GM19467 (cell line): ENCODE measurements at regions not wholly inside any gene's neighbourhood (a gene's known extent, or its start where the extent isn't known, plus 50 kb on each side); places are given as distances from the start of the nearest gene placed in this dataset.

Experiments used
- ATAC-seq: cut with Tn5 transposase; IDR thresholded peaks from one replicate; pipeline ENCODE4 v1.9.1; 2021; ENCODE audit warnings: mild to moderate bottlenecking, moderate library complexity; ENCODE audit not compliant: unreplicated experiment

GRCh38 chr17:15112846-15113617 is 152.1 kb downstream of the PMP22 start:
- ATAC-seq = no peak

DNA sequence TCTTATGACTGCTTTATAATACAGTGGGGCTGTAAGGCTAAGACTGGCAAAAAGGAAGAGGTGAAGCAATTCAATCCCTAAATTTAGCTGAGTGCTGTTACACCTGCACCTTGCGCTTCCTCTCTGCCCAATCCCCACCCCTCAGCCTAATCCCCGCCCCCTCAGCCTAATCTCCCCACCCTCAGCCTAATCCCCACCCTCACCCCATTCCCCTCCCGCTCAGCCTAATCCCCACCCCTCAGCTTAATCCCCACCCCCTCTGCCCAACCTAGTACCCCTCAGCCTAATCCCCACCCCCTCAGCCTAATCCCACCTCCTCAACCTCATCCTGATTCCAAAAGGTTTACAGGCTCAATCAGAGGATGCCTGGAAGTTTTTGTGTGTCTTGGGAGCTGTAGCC is 155.5 kb downstream of the PMP22 start:
- no peak for ATAC-seq

DNA sequence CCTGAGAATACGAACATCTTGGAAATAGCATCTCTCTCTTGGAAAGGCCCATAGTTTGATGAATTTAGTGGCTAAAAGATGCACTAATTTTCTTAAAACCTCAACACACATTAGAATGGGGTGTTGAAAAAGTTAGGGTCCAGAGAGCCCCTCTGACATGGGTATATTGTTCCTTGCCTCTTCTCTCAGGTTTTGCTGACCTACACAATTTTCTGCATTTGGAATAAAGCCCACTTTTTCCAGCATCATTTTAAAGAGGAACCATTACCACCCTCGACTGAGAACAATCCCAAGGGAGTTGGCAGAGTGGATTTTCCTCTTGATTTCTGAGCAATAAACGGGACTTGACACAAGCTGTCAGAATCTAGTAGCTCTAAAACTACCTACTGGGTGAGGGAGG is 156.1 kb downstream of the PMP22 start:
- ATAC-seq = no peak

DNA sequence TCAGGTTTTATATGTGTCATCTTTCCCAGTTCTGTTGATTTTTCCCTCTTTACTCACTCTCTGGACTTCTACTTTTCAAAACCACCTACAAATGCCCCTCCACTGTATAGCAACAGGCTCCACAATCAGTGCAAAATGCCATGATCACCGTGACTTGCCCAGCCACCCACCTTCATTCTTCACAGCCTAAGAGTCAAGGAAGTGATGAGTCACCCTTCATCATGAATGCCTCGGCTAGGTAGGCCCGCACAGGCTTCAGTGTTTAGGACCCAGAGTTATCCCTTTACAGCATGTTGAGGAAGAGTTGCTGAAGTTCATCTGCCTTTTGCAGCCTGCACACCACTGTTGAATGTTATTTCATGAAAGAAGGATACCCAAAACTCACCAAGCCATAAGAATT is 158.6 kb downstream of the PMP22 start:
- no peak for ATAC-seq

DNA sequence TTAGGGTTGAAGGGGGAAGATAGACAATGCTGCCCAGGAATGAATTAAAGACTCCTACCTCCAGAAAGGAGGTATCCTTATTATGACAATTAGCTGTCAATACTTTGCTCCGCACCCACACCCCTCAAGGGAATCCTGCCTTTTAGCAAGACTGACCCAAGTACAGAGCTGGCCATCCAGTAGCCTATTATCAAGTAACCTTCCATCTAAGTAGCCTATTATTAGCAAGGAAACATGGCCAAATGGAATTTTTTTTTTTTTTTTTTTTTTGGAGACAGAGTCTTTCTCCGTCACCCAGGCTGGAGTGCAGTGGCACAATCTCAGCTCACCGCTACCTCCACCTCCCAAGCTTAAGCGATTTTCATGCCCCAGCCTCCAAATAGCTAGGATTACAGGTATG is 161.3 kb downstream of the PMP22 start:
- ATAC-seq = no peak

- no peak for ATAC-seq
Observed at GRCh38 chr17:15101175-15101574, 164.0 kb downstream of the PMP22 start.

DNA sequence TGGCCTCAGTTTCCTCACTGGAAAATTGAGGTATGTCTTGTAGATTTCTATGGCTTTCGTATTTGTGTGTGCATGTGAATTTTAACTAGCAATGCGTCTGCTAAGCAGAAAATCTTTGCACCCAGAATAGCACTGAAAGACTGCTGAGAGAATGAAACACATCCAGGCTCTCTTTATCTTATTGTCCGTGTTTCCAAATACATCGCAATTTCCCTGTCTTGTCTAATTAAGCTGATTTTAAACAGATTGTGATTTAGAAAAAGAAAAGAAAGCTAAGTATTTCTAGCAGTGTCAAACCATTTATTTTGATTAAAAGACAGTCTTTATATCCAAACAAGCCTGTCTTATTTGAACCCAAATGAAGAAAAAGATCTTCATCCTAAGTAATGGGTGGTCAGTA is 168.6 kb downstream of the PMP22 start:
- ATAC-seq = no peak

DNA sequence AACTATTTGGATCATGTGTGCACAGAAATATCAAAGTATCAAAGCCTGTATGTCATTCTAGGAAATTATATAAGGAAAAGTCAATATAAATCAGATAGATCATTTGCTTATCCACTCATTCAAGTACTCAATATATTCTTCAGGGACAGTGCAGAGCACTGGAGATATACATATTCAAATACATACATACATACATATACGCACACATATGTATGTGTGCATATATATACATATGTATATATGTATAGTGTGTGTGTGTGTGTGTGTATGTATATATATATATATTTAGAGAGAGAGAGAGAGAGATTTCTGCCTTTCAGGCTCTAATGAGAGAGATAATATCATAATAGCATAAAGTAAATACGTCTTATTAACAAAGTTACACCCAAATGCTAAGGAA is 169.2 kb downstream of the PMP22 start:
- ATAC-seq = no peak

DNA sequence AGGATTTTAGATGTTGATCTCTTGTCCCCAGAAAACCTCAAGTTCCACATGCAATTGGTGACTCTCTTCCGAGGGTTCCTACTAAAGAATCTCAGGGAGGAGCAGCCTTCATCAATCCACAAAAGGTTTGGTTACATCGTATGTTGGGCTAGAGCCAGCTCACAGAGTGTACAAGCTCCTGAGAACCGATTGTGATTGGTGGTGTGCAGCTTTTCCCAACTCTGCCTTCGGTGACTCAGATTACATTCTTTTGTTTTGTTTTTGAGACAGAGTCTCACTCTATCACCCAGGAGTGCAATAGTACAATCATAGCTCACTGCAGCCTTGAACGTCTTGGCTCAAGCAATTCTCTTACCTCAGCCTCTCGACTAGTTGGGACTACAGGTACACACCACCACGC is 172.4 kb downstream of the PMP22 start:
- no peak for ATAC-seq

GRCh38 chr17:15092261-15092660 is 172.9 kb downstream of the PMP22 start:
- ATAC-seq = no peak

GRCh38 chr17:15091825-15092224 is 173.3 kb downstream of the PMP22 start:
- no peak for ATAC-seq

DNA sequence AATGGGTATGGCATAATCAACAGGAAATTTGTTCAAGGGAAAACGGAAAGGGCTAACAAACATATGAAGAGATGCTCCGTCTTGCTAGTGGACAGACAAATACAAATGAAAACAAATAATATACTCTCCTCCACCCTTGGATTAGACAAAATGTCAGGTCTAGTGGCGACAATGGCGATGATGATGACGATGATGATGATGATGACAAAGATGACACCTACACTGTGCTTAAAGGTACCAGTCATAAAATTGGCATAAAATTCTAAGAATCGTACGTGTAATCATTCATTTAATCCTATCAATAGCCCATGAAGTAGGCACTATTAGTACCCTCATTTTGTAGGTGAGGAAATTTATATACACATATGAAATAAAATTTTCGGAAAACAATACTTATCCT is 174.6 kb downstream of the PMP22 start:
- no peak for ATAC-seq

DNA sequence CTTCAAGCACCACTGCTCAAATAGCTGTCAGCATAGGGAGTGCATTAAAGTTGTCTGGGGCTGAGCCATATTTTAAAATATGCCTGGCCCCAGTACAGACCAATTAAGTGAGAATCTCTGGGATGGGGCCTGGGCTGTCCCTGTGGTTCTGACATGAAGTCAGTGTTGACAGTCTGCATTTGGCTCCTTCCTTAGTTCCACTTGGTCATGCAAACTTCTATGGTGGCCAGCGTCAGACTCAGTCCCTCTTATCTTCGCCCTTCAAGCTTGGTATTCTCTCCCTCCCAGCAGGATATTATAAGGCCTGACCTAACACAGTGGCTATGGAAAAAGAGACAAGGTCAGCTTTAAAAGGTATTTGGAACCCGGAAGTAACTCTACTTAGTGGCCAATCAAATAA is 177.2 kb downstream of the PMP22 start:
- ATAC-seq = no peak

GRCh38 chr17:15086776-15087295 is 178.3 kb downstream of the PMP22 start:
- no peak for ATAC-seq

DNA sequence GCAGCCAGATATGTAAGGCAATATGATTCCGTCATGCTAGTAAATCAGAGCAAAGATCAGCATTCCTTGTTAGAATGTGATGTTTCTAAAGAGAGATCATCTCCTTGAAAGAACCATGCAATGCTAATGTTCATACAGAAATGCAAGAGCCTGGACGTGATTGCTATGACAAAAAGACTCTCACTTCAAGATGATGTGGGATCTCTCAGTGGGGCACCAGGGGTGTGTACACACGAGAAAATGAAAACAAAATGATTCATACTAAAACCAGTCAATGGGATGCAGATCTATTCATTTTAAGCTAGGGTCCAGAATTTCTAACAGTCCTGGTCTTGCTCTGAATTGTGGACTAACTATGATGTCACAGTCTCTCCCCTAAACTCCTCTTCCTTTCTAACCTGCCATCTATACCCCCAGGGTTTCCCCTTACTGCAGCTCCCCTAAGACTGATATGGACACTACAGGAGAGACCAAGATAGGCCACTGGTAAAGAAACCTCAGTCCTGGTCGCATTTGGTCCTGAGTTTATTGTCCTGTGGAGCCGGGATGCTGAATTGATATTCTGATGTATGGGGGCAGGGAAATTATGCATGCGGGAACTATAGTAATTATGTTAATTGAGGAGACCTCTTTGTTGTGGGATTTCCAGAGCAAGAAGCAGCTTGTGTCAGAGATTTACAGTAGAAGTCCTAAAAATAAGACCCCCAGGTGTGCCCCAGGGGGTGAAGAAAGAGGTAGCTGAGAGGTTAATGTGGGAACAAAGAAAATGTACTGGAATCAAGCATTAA is 179.0 kb downstream of the PMP22 start:
- no peak for ATAC-seq

GRCh38 chr17:15083225-15083624 is 181.9 kb downstream of the PMP22 start:
- no peak for ATAC-seq

- no peak for ATAC-seq
Observed at GRCh38 chr17:15081008-15081407, 184.1 kb downstream of the PMP22 start.

DNA sequence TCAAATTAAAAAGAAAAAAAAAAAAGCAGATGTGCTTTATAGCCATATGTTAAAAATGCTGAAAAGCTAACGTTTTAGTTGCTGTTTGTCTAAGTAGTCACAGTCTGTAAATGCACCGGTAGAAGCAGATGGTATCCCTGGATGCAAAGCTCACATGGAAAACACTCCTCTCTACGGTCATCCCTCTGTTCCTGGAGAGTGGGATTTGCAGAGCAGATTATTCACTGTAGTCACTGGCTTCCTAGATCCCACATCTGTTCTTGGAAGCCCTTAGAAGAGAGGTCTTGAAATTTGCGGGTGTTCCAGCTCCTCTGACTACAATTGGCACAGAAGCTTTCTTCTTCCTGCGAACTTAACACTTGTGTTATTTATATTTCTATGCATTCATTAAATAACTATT is 186.6 kb downstream of the PMP22 start:
- no peak for ATAC-seq

DNA sequence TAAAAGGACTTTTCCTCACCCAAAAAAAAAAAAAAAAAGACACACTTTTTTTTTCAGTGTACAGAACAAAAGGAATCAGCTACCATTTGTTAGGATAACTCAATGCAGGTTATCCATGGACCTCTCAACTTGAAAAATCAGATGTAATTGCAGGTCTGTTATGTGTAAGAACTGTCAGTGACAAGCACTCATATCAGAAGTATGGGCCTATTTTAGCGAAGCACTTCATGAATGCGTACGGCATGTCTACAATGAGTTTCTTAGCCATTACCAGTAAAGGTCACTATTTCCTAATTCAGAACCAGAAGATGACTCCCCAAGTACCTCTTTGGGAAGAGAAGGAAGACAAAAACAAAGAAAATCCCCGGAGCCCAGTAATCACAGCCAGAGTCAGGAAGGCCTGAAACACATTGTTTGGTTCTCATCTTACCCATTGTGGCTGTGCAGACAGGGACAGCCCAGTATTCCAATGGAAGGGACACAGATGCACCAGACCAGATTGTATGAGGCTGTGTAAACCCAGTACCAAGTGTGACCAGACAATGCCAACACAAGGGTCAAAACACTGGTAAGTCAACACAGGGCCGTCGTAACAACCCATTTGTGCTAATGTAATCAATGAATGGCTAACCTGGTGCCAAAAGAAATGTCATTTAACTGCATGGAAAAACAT is 188.0 kb downstream of the PMP22 start:
- no peak for ATAC-seq

GRCh38 chr17:15051933-15052332 is 213.2 kb downstream of the PMP22 start:
- no peak for ATAC-seq

GRCh38 chr17:15049795-15050160 is 215.3 kb downstream of the PMP22 start:
- ATAC-seq = no peak
